Peyer's patch (tissue), 4 donors: ENCODE measurements at regions not wholly inside any gene's neighbourhood (a gene's known extent, or its start where the extent isn't known, plus 50 kb on each side); places are given as distances from the start of the nearest gene placed in this dataset.

Source experiments
- DNase-seq, 3 donors: peaks; one replicate each; pipeline ENCODE4 v3.0.0-alpha.2; 2017 to 2019
- H3K27ac ChIP-seq, 4 donors: fragments of 200-600 bp; sonication (generic); one replicate each; pipeline ENCODE4 v1.5.1; 2016 to 2019
- H3K27me3 ChIP-seq, 2 donors: fragments of 200-600 bp; sonication (generic); one replicate each; pipeline ENCODE4 v1.5.1; 2019
- H3K36me3 ChIP-seq, 3 donors: fragments of 200-600 bp; sonication (generic); one replicate each; pipeline ENCODE4 v1.5.1; 2016 to 2019
- H3K4me1 ChIP-seq, 4 donors: fragments of 200-600 bp; sonication (generic); one replicate each; pipeline ENCODE4 v1.5.1; 2016 to 2019
- H3K4me3 ChIP-seq, 4 donors: fragments of 200-600 bp; sonication (generic); 1 replicate in 3 of 4; 2 replicates in 1 of 4; pipeline ENCODE4 v1.5.1; 2016 to 2019; ENCODE audit warnings: mild to moderate bottlenecking in 1 of 4
- H3K9me3 ChIP-seq, 4 donors: fragments of 200-600 bp; sonication (generic); one replicate each; pipeline ENCODE4 v1.5.1; 2016 to 2019; ENCODE audit warnings: mild to moderate bottlenecking in 1 of 4
- CTCF ChIP-seq, 6 experiments: fragments of 450-650 bp in 4 of 6; fragments of 200-600 bp in 2 of 6; sonication (generic) in 1 of 6; IDR thresholded peaks; one replicate each; pipeline ENCODE4 v1.5.1; 2017 to 2019; ENCODE audit warnings: antibody characterized with exemption in 6 of 6, mild to moderate bottlenecking in 3 of 6, moderate library complexity in 1 of 6
- POLR2A ChIP-seq, 2 donors: fragments of 450-650 bp; IDR thresholded peaks; one replicate each; pipeline ENCODE4 v1.5.1; 2017; ENCODE audit warnings: antibody characterized with exemption in 2 of 2, mild to moderate bottlenecking in 2 of 2, moderate library complexity in 2 of 2

- no peak for DNase-seq
- Histone ChIP-seq H3K27ac (no peak overlapping the region), H3K36me3 (no peaks in the 10 kb centered on the region), H3K9me3 (no peaks in the 10 kb centered on the region), H3K4me1 (no peaks in the 10 kb centered on the region), H3K27me3 (no peaks in the 10 kb centered on the region), H3K4me3 (no peak overlapping the region)
- TF ChIP-seq POLR2A (IDR thresholded peaks at IDR 0.05), result no peak
- TF ChIP-seq CTCF (IDR thresholded peaks at IDR 0.05), result no peak
These were observed 382.3 kb upstream of the ZFP42 start for GRCh38 chr4:187613089-187613839.

GRCh38 chr4:187615972-187616371, 379.6 kb upstream of the ZFP42 start:
- Histone ChIP-seq H3K27me3 (no peaks in the 10 kb centered on the region), H3K9me3 (no peaks in the 10 kb centered on the region), H3K36me3 (no peaks in the 10 kb centered on the region), H3K27ac (no peak overlapping the region), H3K4me1 (no peaks in the 10 kb centered on the region), H3K4me3 (no peak overlapping the region)
- no peak for TF ChIP-seq POLR2A (IDR thresholded peaks at IDR 0.05)
- TF ChIP-seq CTCF (IDR thresholded peaks at IDR 0.05), result no peak
- no peak for DNase-seq

- H3K9me3 ChIP-seq, result no peaks in the 10 kb centered on the region
- no peak for TF ChIP-seq POLR2A (IDR thresholded peaks at IDR 0.05)
- TF ChIP-seq CTCF (IDR thresholded peaks at IDR 0.05), result no peak
- H3K27ac ChIP-seq, result no peak overlapping the region
- DNase-seq, result no peak
- H3K4me1 ChIP-seq, result no peaks in the 10 kb centered on the region
- H3K4me3 ChIP-seq, result no peak overlapping the region
- H3K36me3 ChIP-seq, result no peaks in the 10 kb centered on the region
- H3K27me3 ChIP-seq, result no peaks in the 10 kb centered on the region
These were observed 378.5 kb upstream of the ZFP42 start for GRCh38 chr4:187617113-187617512.

GRCh38 chr4:187618701-187619281, 376.8 kb upstream of the ZFP42 start:
- no peak overlapping the region for H3K27ac ChIP-seq
- no peaks in the 10 kb centered on the region for H3K36me3 ChIP-seq
- no peak for DNase-seq
- no peaks in the 10 kb centered on the region for H3K9me3 ChIP-seq
- H3K4me1 ChIP-seq, result no peaks in the 10 kb centered on the region
- no peak for TF ChIP-seq POLR2A (IDR thresholded peaks at IDR 0.05)
- TF ChIP-seq CTCF (IDR thresholded peaks at IDR 0.05), result no peak
- H3K4me3 ChIP-seq, result no peak overlapping the region
- H3K27me3 ChIP-seq, result no peaks in the 10 kb centered on the region

- Histone ChIP-seq H3K4me3 (no peak overlapping the region), H3K36me3 (no peaks in the 10 kb centered on the region), H3K4me1 (no peaks in the 10 kb centered on the region), H3K9me3 (no peaks in the 10 kb centered on the region), H3K27ac (no peak overlapping the region), H3K27me3 (no peaks in the 10 kb centered on the region)
- TF ChIP-seq CTCF (IDR thresholded peaks at IDR 0.05) (no peak), POLR2A (IDR thresholded peaks at IDR 0.05) (no peak)
- DNase-seq, result no peak
These were observed 376.3 kb upstream of the ZFP42 start for GRCh38 chr4:187619319-187619718.
